RWPE2 (cell line): ENCODE measurements at regions not wholly inside any gene's neighbourhood (a gene's known extent, or its start where the extent isn't known, plus 50 kb on each side); places are given as distances from the start of the nearest gene placed in this dataset.
A peak's percentile ranks its signal among the peaks of the same experiment; 100 is the strongest.

ENCODE experiments used
- ATAC-seq: fragments of 200-7000 bp; cut with Tn5 transposase; 3 replicates; pipeline ENCODE4 v1.9.1; 2021; ENCODE audit warnings: low read depth
- DNase-seq: peaks from one replicate; pipeline ENCODE4 v3.0.0-alpha.2; 2020; ENCODE audit warnings: low spot score
- H3K27ac ChIP-seq: fragments of 450-650 bp; 2 replicates; pipeline ENCODE4 v1.5.1; 2017; ENCODE audit warnings: mild to moderate bottlenecking; ENCODE audit not compliant: poor library complexity, severe bottlenecking
- H3K27me3 ChIP-seq: fragments of 250-450 bp; sonication (Bioruptor Pico); 2 replicates; pipeline ENCODE4 v1.5.1; 2021; ENCODE audit warnings: mild to moderate bottlenecking, moderate library complexity; ENCODE audit not compliant: insufficient read depth, poor library complexity, severe bottlenecking
- H3K36me3 ChIP-seq: fragments of 250-450 bp; sonication (Bioruptor Pico); 2 replicates; pipeline ENCODE4 v1.5.1; 2020; ENCODE audit warnings: low read depth, mild to moderate bottlenecking, moderate library complexity
- H3K4me1 ChIP-seq: fragments of 250-450 bp; sonication (Bioruptor Pico); 2 replicates; pipeline ENCODE4 v1.5.1; 2021; ENCODE audit warnings: mild to moderate bottlenecking, moderate library complexity; ENCODE audit not compliant: insufficient read depth, poor library complexity, severe bottlenecking
- H3K4me3 ChIP-seq: fragments of 250-450 bp; sonication (Bioruptor Pico); 2 replicates; pipeline ENCODE4 v1.5.1; 2021; ENCODE audit warnings: mild to moderate bottlenecking, moderate library complexity; ENCODE audit not compliant: severe bottlenecking
- H3K9me3 ChIP-seq: fragments of 250-450 bp; sonication (Bioruptor Pico); 2 replicates; pipeline ENCODE4 v1.5.1; 2021; ENCODE audit warnings: mild to moderate bottlenecking, moderate library complexity; ENCODE audit not compliant: severe bottlenecking
- CTCF ChIP-seq: fragments of 450-650 bp; IDR thresholded peaks from one replicate; pipeline ENCODE4 v1.5.1; 2017; ENCODE audit warnings: mild to moderate bottlenecking, moderate library complexity; ENCODE audit not compliant: poor library complexity, severe bottlenecking

- ATAC-seq (no peak), DNase-seq (no peak)
- Histone ChIP-seq H3K36me3 (no peaks in the 10 kb centered on the region), H3K4me3 (no peak overlapping the region), H3K27ac (no peak overlapping the region), H3K9me3 (no peaks in the 10 kb centered on the region), H3K27me3 (no peaks in the 10 kb centered on the region), H3K4me1 (no peaks in the 10 kb centered on the region)
- TF ChIP-seq CTCF: no peak
These were observed 1133.8 kb downstream of the SORCS3 start for GRCh38 chr10:105774881-105775280.

- H3K36me3 ChIP-seq: no peaks in the 10 kb centered on the region
- H3K4me3 ChIP-seq: no peak overlapping the region
- H3K27ac ChIP-seq: no peak overlapping the region
- ATAC-seq (no peak), DNase-seq (no peak)
- no peak for TF ChIP-seq CTCF
- H3K9me3 ChIP-seq: no peaks in the 10 kb centered on the region
- H3K27me3 ChIP-seq: no peaks in the 10 kb centered on the region
- H3K4me1 ChIP-seq: no peaks in the 10 kb centered on the region
These were observed 1133.3 kb downstream of the SORCS3 start for GRCh38 chr10:105774351-105774750.

- H3K27ac ChIP-seq: no peak overlapping the region
- no peaks in the 10 kb centered on the region for H3K9me3 ChIP-seq
- no peak overlapping the region for H3K4me3 ChIP-seq
- H3K4me1 ChIP-seq: no peaks in the 10 kb centered on the region
- no peaks in the 10 kb centered on the region for H3K27me3 ChIP-seq
- ATAC-seq (0 out of 3 replicates have a peak, but pooled peaks have one; percentile 40), DNase-seq (no peak)
- H3K36me3 ChIP-seq: no peaks in the 10 kb centered on the region
- TF ChIP-seq CTCF: no peak
These were observed 1129.6 kb downstream of the SORCS3 start for GRCh38 chr10:105770524-105771212.

GRCh38 chr10:105769248-105770184, 1128.4 kb downstream of the SORCS3 start:
- Histone ChIP-seq H3K36me3 (no peaks in the 10 kb centered on the region), H3K4me1 (no peaks in the 10 kb centered on the region), H3K9me3 (no peaks in the 10 kb centered on the region), H3K27ac (peak overlapping the region; percentile 30), H3K27me3 (no peaks in the 10 kb centered on the region), H3K4me3 (no peak overlapping the region)
- no peak for TF ChIP-seq CTCF
- DNase-seq (no peak), ATAC-seq (peak; percentile 90)

- Histone ChIP-seq H3K4me1 (no peaks in the 10 kb centered on the region), H3K27ac (no peak overlapping the region), H3K36me3 (no peaks in the 10 kb centered on the region), H3K9me3 (no peaks in the 10 kb centered on the region), H3K27me3 (no peaks in the 10 kb centered on the region), H3K4me3 (no peak overlapping the region)
- TF ChIP-seq CTCF: no peak
- ATAC-seq (no peak), DNase-seq (no peak)
These were observed 1122.5 kb downstream of the SORCS3 start for GRCh38 chr10:105763611-105764010.
